Liver (tissue), 8 donors: ENCODE measurements at regions not wholly inside any gene's neighbourhood (a gene's known extent, or its start where the extent isn't known, plus 50 kb on each side); places are given as distances from the start of the nearest gene placed in this dataset.

Experiments
- DNase-seq: peaks from one replicate; pipeline ENCODE4 v3.0.0-alpha.2; 2017; ENCODE audit warnings: low spot score
- H3K27ac ChIP-seq, 2 donors: one replicate each; pipeline ENCODE4 v1.7.0; 2013; ENCODE audit warnings: inconsistent platforms in 2 of 2, low read length in 2 of 2, control low read depth in 1 of 2, low read depth in 1 of 2, mild to moderate bottlenecking in 1 of 2
- H3K27me3 ChIP-seq, 4 donors: one replicate each; pipeline versions ENCODE4 v1.6.1 to v1.7.0; 2013; ENCODE audit warnings: low read length in 3 of 4, inconsistent platforms in 1 of 4, mild to moderate bottlenecking in 1 of 4, moderate library complexity in 1 of 4; ENCODE audit not compliant: control insufficient read depth in 4 of 4, insufficient read depth in 4 of 4
- H3K36me3 ChIP-seq, 4 donors: one replicate each; pipeline versions ENCODE4 v1.6.1 to v1.7.0; 2013; ENCODE audit warnings: low read length in 3 of 4, mild to moderate bottlenecking in 3 of 4, low read depth in 1 of 4, moderate library complexity in 1 of 4; ENCODE audit not compliant: control insufficient read depth in 4 of 4, insufficient read depth in 3 of 4
- H3K4me1 ChIP-seq, 4 donors: one replicate each; pipeline versions ENCODE4 v1.6.1 to v1.7.0; 2013; ENCODE audit warnings: low read length in 3 of 4, mild to moderate bottlenecking in 3 of 4, moderate library complexity in 1 of 4; ENCODE audit not compliant: control insufficient read depth in 4 of 4, insufficient read depth in 4 of 4
- H3K4me3 ChIP-seq, 3 donors: one replicate each; pipeline versions ENCODE4 v1.6.1 to v1.7.0; 2013; ENCODE audit warnings: low read length in 3 of 3, control low read depth in 1 of 3, low read depth in 1 of 3, mild to moderate bottlenecking in 1 of 3
- H3K9ac ChIP-seq, 2 donors: one replicate each; pipeline ENCODE4 v1.7.0; 2013; ENCODE audit warnings: low read length in 2 of 2, mild to moderate bottlenecking in 2 of 2, moderate library complexity in 2 of 2, control low read depth in 1 of 2, low read depth in 1 of 2
- H3K9me3 ChIP-seq, 4 donors: one replicate each; pipeline versions ENCODE4 v1.6.1 to v1.7.0; 2013; ENCODE audit warnings: low read length in 3 of 4; ENCODE audit not compliant: control insufficient read depth in 4 of 4
- EGR1 ChIP-seq, 2 donors: IDR thresholded peaks; 2 replicates each; pipeline ENCODE4 v1.6.1; 2016 to 2018; ENCODE audit warnings: antibody characterized with exemption in 2 of 2, low read depth in 2 of 2
- FOXA1 ChIP-seq: IDR thresholded peaks from 2 replicates; pipeline ENCODE4 v1.6.1; 2016; ENCODE audit warnings: antibody characterized with exemption
- FOXA2 ChIP-seq: IDR thresholded peaks from 2 replicates; pipeline ENCODE4 v1.6.1; 2016; ENCODE audit warnings: antibody characterized with exemption
- GABPA ChIP-seq, 2 donors: IDR thresholded peaks in 1 of 2; conservative IDR thresholded peaks in 1 of 2; 2 replicates each; pipeline ENCODE4 v1.6.1; 2016; ENCODE audit warnings: antibody characterized with exemption in 2 of 2, mild to moderate bottlenecking in 1 of 2, moderate library complexity in 1 of 2
- HNF4A ChIP-seq, 2 donors: conservative IDR thresholded peaks; 2 replicates each; pipeline ENCODE4 v1.6.1; 2016; ENCODE audit warnings: antibody characterized with exemption in 2 of 2, mild to moderate bottlenecking in 2 of 2
- HNF4G ChIP-seq: IDR thresholded peaks from 2 replicates; pipeline ENCODE4 v1.6.1; 2016; ENCODE audit warnings: antibody characterized with exemption
- JUND ChIP-seq, 2 donors: IDR thresholded peaks; 2 replicates each; pipeline ENCODE4 v1.6.1; 2016; ENCODE audit warnings: antibody characterized with exemption in 2 of 2
- NR2F2 ChIP-seq: IDR thresholded peaks from 2 replicates; pipeline ENCODE4 v1.6.1; 2016; ENCODE audit warnings: antibody characterized with exemption
- RAD21 ChIP-seq, 2 donors: IDR thresholded peaks; 2 replicates each; pipeline ENCODE4 v1.6.1; 2016; ENCODE audit warnings: antibody characterized with exemption in 2 of 2, mild to moderate bottlenecking in 2 of 2
- RXRA ChIP-seq, 2 donors: IDR thresholded peaks; 2 replicates each; pipeline ENCODE4 v1.6.1; 2017 to 2018; ENCODE audit warnings: antibody characterized with exemption in 2 of 2, mild to moderate bottlenecking in 1 of 2
- SP1 ChIP-seq: IDR thresholded peaks from 2 replicates; pipeline ENCODE4 v1.6.1; 2018; ENCODE audit warnings: antibody characterized with exemption, mild to moderate bottlenecking
- TAF1 ChIP-seq: conservative IDR thresholded peaks from 2 replicates; pipeline ENCODE4 v1.6.1; 2016; ENCODE audit warnings: antibody characterized with exemption, mild to moderate bottlenecking
- WGBS: extraction: QIAGEN DNeasy Blood & Tissue Kit; methylation state at CpG from one replicate; pipeline ENCODE4 v1.1.7; 2013; 5-methylcytosine and 5-hydroxymethylcytosine counted together
- TF ChIP-seq, protein P1 (sequence below): IDR thresholded peaks from 2 replicates; pipeline ENCODE4 v1.6.1; 2016; ENCODE audit warnings: antibody characterized with exemption, mild to moderate bottlenecking
- TF ChIP-seq, protein P2 (sequence below): IDR thresholded peaks from 2 replicates; pipeline ENCODE4 v1.6.1; 2016; ENCODE audit warnings: antibody characterized with exemption
- TF ChIP-seq, protein P3 (sequence below): IDR thresholded peaks from 2 replicates; pipeline ENCODE4 v1.6.1; 2016; ENCODE audit warnings: antibody characterized with exemption
- TF ChIP-seq, protein P4 (sequence below): fragments of 150-350 bp; IDR thresholded peaks from 2 replicates; pipeline ENCODE4 v1.5.1; 2017; ENCODE audit warnings: improper control_type of control experiment, low read depth, low read length; ENCODE audit not compliant: missing input control
- TF ChIP-seq, protein P5 (sequence below): IDR thresholded peaks from 2 replicates; pipeline ENCODE4 v1.6.1; 2016; ENCODE audit warnings: antibody characterized with exemption
- donor health status: healthy.
- donor health status: healthy.
- donor health status: healthy.
- donor health status: healthy.
- donor health status: healthy.

DNA sequence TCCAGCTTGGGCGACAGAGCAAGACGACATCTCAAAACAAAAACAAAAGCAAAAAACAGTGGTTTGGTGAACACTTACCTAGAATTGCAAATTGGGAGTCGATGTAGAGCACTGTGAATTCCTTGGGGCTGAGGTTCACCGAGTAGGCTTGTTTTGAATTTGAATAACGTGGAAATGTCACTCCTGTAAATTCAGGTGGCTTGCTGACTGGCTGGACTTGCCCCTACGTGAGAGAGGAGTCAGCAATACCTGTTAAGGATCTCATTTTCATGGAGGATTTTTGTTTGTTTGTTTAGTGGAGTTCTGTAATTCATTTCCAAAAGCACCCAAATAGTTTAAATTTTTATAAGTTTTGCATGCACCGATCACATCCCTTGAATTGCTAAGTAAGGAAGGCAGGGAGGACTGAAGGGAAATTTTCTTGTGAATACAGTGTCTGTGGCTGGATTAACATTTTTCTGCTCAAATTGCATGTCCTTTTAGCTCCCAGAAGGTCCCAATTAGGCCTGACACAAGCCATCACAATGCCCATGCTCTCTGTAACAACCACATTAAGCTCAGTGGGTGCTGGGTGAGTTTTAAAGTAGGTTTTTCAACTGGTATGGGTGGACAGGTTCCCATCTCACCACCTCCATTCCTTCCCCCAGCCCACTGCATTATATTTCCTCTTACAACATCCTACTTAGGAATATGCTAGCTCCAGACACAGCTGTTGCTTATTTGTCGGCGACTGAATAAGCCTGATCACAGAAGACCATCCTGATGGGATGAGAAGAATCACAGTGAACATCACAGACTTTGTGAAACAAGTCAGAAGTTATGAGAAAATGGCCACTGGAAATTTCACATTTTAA, 58.5 kb upstream of the TTC29 start (continued):
- TF ChIP-seq, protein P1, sequence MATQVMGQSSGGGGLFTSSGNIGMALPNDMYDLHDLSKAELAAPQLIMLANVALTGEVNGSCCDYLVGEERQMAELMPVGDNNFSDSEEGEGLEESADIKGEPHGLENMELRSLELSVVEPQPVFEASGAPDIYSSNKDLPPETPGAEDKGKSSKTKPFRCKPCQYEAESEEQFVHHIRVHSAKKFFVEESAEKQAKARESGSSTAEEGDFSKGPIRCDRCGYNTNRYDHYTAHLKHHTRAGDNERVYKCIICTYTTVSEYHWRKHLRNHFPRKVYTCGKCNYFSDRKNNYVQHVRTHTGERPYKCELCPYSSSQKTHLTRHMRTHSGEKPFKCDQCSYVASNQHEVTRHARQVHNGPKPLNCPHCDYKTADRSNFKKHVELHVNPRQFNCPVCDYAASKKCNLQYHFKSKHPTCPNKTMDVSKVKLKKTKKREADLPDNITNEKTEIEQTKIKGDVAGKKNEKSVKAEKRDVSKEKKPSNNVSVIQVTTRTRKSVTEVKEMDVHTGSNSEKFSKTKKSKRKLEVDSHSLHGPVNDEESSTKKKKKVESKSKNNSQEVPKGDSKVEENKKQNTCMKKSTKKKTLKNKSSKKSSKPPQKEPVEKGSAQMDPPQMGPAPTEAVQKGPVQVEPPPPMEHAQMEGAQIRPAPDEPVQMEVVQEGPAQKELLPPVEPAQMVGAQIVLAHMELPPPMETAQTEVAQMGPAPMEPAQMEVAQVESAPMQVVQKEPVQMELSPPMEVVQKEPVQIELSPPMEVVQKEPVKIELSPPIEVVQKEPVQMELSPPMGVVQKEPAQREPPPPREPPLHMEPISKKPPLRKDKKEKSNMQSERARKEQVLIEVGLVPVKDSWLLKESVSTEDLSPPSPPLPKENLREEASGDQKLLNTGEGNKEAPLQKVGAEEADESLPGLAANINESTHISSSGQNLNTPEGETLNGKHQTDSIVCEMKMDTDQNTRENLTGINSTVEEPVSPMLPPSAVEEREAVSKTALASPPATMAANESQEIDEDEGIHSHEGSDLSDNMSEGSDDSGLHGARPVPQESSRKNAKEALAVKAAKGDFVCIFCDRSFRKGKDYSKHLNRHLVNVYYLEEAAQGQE = no peak
- no peak for TF ChIP-seq JUND (IDR thresholded peaks at IDR 0.05)
- TF ChIP-seq SP1 = no peak
- TF ChIP-seq FOXA1 = no peak

DNA sequence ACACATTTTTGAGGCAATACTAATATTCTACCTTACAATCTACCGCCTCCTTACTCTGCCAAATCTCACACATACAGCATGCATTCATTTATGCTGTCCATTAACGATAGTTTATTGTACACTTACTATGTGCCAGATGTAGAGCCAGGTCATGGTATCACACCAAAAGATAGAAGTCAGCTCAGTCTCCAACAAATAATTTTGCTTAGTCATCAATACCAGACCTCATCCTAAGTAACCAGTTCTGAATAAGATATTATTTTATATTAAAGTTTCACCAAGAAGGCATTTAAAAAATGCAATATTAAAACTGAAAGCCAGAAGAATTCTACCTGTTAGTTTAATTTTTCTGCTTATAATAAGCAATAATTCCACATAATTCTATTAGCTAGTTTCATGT, 60.6 kb upstream of the TTC29 start:
- Histone ChIP-seq H3K4me3 (no peak overlapping the region), H3K9ac (no peak overlapping the region), H3K27me3 (peaks cover 0 to 4% (median 0%) of the 10 kb centered on the region in 4 donors), H3K4me1 (no peaks in the 10 kb centered on the region), H3K27ac (no peak overlapping the region), H3K9me3 (no peaks in the 10 kb centered on the region), H3K36me3 (no peaks in the 10 kb centered on the region)
- no peak for DNase-seq
- TF ChIP-seq HNF4G (no peak), HNF4A (conservative IDR thresholded peaks at IDR 0.05) (no peak), RXRA (IDR thresholded peaks at IDR 0.05) (no peak), EGR1 (IDR thresholded peaks at IDR 0.05; ENCODE audit: low read depth in 2 of 2) (no peak), TAF1 (no peak), SP1 (no peak), RAD21 (IDR thresholded peaks at IDR 0.05) (no peak), NR2F2 (no peak), FOXA2 (no peak)
- TF ChIP-seq, protein P1 = no peak
- TF ChIP-seq, protein P2, sequence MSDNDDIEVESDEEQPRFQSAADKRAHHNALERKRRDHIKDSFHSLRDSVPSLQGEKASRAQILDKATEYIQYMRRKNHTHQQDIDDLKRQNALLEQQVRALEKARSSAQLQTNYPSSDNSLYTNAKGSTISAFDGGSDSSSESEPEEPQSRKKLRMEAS = no peak
- 82% methylated on average over 2 of the region's 2 CpGs for whole genome bisulfite sequencing

DNA sequence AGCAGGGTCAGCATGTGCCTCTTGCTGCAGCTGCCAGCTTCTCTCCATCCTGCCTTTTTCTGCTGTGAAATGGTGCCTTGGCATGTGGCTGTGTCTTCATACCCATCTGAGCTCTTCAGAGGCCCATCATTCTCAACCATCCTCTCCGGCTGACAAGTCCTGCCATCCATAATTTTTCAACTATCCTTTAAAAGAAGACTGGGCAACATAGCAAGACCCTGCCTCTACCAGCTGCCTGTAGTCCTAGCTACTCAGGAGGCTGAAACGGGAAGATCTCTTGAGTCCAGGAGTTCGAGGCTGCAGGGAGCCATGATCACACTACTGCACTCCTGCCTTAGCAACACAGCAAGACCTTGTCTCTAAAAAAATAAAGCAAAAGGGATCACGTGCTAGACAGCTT, 64.2 kb upstream of the TTC29 start:
- WGBS = 70% methylated on average over 4 of the region's 4 CpGs
- Histone ChIP-seq H3K36me3 (no peaks in the 10 kb centered on the region), H3K4me1 (no peaks in the 10 kb centered on the region), H3K27ac (no peak overlapping the region), H3K4me3 (no peak overlapping the region), H3K27me3 (peaks cover 0 to 4% (median 0%) of the 10 kb centered on the region in 4 donors), H3K9ac (no peak overlapping the region), H3K9me3 (no peaks in the 10 kb centered on the region)
- TF ChIP-seq TAF1 = no peak
- TF ChIP-seq RAD21 (IDR thresholded peaks at IDR 0.05) = no peak
- TF ChIP-seq, protein P2 = no peak
- no peak for TF ChIP-seq RXRA (IDR thresholded peaks at IDR 0.05)
- TF ChIP-seq SP1 = no peak
- TF ChIP-seq, protein P3, sequence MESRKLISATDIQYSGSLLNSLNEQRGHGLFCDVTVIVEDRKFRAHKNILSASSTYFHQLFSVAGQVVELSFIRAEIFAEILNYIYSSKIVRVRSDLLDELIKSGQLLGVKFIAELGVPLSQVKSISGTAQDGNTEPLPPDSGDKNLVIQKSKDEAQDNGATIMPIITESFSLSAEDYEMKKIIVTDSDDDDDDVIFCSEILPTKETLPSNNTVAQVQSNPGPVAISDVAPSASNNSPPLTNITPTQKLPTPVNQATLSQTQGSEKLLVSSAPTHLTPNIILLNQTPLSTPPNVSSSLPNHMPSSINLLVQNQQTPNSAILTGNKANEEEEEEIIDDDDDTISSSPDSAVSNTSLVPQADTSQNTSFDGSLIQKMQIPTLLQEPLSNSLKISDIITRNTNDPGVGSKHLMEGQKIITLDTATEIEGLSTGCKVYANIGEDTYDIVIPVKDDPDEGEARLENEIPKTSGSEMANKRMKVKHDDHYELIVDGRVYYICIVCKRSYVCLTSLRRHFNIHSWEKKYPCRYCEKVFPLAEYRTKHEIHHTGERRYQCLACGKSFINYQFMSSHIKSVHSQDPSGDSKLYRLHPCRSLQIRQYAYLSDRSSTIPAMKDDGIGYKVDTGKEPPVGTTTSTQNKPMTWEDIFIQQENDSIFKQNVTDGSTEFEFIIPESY = no peak
- no peak for TF ChIP-seq HNF4G
- TF ChIP-seq, protein P4, sequence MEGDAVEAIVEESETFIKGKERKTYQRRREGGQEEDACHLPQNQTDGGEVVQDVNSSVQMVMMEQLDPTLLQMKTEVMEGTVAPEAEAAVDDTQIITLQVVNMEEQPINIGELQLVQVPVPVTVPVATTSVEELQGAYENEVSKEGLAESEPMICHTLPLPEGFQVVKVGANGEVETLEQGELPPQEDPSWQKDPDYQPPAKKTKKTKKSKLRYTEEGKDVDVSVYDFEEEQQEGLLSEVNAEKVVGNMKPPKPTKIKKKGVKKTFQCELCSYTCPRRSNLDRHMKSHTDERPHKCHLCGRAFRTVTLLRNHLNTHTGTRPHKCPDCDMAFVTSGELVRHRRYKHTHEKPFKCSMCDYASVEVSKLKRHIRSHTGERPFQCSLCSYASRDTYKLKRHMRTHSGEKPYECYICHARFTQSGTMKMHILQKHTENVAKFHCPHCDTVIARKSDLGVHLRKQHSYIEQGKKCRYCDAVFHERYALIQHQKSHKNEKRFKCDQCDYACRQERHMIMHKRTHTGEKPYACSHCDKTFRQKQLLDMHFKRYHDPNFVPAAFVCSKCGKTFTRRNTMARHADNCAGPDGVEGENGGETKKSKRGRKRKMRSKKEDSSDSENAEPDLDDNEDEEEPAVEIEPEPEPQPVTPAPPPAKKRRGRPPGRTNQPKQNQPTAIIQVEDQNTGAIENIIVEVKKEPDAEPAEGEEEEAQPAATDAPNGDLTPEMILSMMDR = no peak
- TF ChIP-seq HNF4A (conservative IDR thresholded peaks at IDR 0.05) = no peak
- no peak for TF ChIP-seq FOXA2
- no peak for TF ChIP-seq GABPA (IDR thresholded peaks at IDR 0.05 in 1 of 2, conservative IDR thresholded peaks at IDR 0.05 in 1 of 2)
- TF ChIP-seq NR2F2 = no peak
- no peak for TF ChIP-seq JUND (IDR thresholded peaks at IDR 0.05)
- TF ChIP-seq, protein P5, sequence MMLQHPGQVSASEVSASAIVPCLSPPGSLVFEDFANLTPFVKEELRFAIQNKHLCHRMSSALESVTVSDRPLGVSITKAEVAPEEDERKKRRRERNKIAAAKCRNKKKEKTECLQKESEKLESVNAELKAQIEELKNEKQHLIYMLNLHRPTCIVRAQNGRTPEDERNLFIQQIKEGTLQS = no peak
- TF ChIP-seq FOXA1 = no peak
- DNase-seq = no peak
